ENCODE measurements at regions not wholly inside any gene's neighbourhood (a gene's known extent, or its start where the extent isn't known, plus 50 kb on each side); places are given as distances from the start of the nearest gene placed in this dataset.

DNA sequence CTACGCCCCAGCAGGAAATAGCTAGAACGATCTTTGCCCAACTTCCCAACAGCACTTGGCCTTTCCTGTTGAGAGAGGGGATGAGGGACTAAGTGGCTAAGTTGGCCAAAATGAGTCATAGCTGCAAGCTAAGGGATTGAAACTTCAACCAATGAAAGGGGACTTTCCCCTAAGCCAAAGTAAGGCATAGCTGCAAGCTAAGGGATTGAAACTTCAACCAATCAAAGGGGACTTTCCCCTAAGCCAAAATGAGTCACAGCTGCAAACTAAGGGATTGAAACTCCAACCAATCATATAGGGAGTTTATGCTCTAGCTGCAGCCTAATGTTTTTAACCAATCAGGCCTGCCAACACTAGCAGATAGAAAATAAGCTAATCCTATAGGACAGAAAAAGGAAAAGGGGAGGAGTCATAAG, 100.5 kb upstream of the SSTR1 start:
- Histone ChIP-seq H3K36me3 (no peaks in the 10 kb centered on the region), H3K27ac (no peak overlapping the region), H3K27me3 (no peaks in the 10 kb centered on the region), H3K4me3 (no peak overlapping the region), H3K9me3 (no peaks in the 10 kb centered on the region), H3K4me1 (peaks cover 0 to 20% (median 0%) of the 10 kb centered on the region in 3 donors)
- no peak for DNase-seq
- intact Hi-C loops (cut with DNase I) = no loop called here
- TF ChIP-seq POLR2A (IDR thresholded peaks at IDR 0.05) = no peak
- 67 to 83% methylated on average over 2 of the region's 2 CpGs for WGBS, 2 donors

GRCh38 chr14:38108681-38109080, 99.0 kb upstream of the SSTR1 start:
- H3K36me3 ChIP-seq = no peaks in the 10 kb centered on the region
- H3K9me3 ChIP-seq = no peaks in the 10 kb centered on the region
- H3K27me3 ChIP-seq = no peaks in the 10 kb centered on the region
- TF ChIP-seq POLR2A (IDR thresholded peaks at IDR 0.05) = no peak
- TF ChIP-seq, protein P1, sequence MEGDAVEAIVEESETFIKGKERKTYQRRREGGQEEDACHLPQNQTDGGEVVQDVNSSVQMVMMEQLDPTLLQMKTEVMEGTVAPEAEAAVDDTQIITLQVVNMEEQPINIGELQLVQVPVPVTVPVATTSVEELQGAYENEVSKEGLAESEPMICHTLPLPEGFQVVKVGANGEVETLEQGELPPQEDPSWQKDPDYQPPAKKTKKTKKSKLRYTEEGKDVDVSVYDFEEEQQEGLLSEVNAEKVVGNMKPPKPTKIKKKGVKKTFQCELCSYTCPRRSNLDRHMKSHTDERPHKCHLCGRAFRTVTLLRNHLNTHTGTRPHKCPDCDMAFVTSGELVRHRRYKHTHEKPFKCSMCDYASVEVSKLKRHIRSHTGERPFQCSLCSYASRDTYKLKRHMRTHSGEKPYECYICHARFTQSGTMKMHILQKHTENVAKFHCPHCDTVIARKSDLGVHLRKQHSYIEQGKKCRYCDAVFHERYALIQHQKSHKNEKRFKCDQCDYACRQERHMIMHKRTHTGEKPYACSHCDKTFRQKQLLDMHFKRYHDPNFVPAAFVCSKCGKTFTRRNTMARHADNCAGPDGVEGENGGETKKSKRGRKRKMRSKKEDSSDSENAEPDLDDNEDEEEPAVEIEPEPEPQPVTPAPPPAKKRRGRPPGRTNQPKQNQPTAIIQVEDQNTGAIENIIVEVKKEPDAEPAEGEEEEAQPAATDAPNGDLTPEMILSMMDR (IDR thresholded peaks at IDR 0.05) = no peak
- no peak for DNase-seq
- 59 to 80% methylated on average over 2 of the region's 2 CpGs for WGBS, 2 donors
- H3K4me3 ChIP-seq = no peak overlapping the region
- H3K4me1 ChIP-seq = peaks cover 0 to 20% (median 0%) of the 10 kb centered on the region in 3 donors
- H3K27ac ChIP-seq = no peak overlapping the region
- intact Hi-C loops (cut with DNase I) = no loop called here

DNA sequence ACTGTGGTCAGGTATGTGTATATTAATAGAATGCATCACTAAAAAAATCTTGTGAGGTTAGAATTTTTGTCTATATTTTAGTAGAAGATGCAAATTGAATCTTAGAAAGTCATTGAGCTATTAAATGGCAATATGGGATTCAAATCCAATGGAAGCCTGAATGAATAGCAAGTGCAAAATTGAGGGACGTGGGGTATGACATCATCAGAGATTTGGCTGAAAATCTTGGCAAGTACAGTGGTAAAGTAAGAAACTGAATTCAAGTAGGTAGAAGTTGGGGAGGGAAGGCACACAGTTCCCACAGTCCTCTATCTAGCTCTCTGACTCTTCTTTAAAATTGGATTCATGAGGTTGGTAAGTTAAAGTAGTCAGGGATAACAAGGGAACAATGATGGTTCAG, 97.4 kb upstream of the SSTR1 start:
- no peak for TF ChIP-seq POLR2A (IDR thresholded peaks at IDR 0.05)
- TF ChIP-seq, protein P1 (IDR thresholded peaks at IDR 0.05) = no peak
- intact Hi-C loops (cut with DNase I) = no loop called here
- H3K27me3 ChIP-seq = no peaks in the 10 kb centered on the region

DNA sequence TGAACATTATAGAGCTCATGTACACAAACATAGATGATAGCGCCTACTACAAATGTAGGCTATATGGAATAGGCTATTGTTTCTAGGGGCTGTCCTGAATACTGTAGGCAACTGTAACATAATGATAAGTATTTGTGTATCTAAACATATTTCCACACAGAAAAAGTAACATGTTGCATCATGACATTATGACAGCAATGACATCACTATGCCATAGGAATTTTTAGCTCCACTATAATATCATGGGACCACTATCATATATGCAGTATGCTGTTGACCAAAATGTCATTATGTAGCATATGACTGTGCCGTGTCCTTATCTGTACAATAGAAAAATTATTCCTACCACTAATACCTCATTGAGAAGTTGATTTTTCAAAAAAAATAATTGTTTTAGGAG, 96.7 kb upstream of the SSTR1 start:
- no peaks in the 10 kb centered on the region for H3K36me3 ChIP-seq
- H3K27me3 ChIP-seq = no peaks in the 10 kb centered on the region
- intact Hi-C loops (cut with DNase I) = no loop called here
- 94 to 98% methylated on average over 2 of the region's 2 CpGs for WGBS, 2 donors
- no peaks in the 10 kb centered on the region for H3K4me1 ChIP-seq
- no peak overlapping the region for H3K4me3 ChIP-seq
- H3K27ac ChIP-seq = no peak overlapping the region
- TF ChIP-seq, protein P1 (IDR thresholded peaks at IDR 0.05) = no peak
- TF ChIP-seq POLR2A (IDR thresholded peaks at IDR 0.05) = no peak
- no peaks in the 10 kb centered on the region for H3K9me3 ChIP-seq
- no peak for DNase-seq

More for the DNA sequence above, 97.4 kb upstream of the SSTR1 start:
- no peaks in the 10 kb centered on the region for H3K36me3 ChIP-seq
- no peak overlapping the region for H3K27ac ChIP-seq
- H3K9me3 ChIP-seq = no peaks in the 10 kb centered on the region
- 31 to 47% methylated on average over 1 of the region's 1 CpG for WGBS, 2 donors
- no peak overlapping the region for H3K4me3 ChIP-seq
- no peak for DNase-seq
- peaks cover 0 to 6% (median 0%) of the 10 kb centered on the region in 3 donors for H3K4me1 ChIP-seq

DNA sequence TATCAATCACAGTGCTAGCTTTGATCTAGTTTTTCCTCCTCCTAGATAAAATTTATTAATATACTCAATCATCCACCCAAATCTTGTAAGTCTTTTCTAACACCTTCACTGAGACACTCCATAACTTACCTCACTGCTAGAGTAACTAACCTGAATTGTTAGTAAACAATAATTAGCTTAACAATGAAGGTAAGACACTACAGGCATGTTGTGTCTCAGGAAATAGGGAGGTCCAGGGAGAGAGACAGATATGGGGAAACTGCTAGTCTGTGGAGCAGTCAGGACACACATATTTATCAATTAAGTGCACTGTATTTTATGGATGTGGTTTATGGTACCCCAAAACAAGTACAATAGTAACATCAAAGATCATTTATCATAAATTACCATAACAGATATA, 94.2 kb upstream of the SSTR1 start:
- no peaks in the 10 kb centered on the region for H3K4me1 ChIP-seq
- no peaks in the 10 kb centered on the region for H3K27me3 ChIP-seq
- intact Hi-C loops (cut with DNase I) = no loop called here
- H3K36me3 ChIP-seq = no peaks in the 10 kb centered on the region
- H3K4me3 ChIP-seq = no peak overlapping the region
- DNase-seq = no peak
- TF ChIP-seq, protein P1 (IDR thresholded peaks at IDR 0.05) = no peak
- TF ChIP-seq POLR2A (IDR thresholded peaks at IDR 0.05) = no peak
- H3K27ac ChIP-seq = no peak overlapping the region
- no peaks in the 10 kb centered on the region for H3K9me3 ChIP-seq

- Histone ChIP-seq H3K4me3 (no peak overlapping the region), H3K4me1 (peaks cover 0 to 14% (median 0%) of the 10 kb centered on the region in 3 donors), H3K9me3 (no peaks in the 10 kb centered on the region), H3K27ac (no peak overlapping the region), H3K36me3 (no peaks in the 10 kb centered on the region), H3K27me3 (no peaks in the 10 kb centered on the region)
- TF ChIP-seq, protein P1 (IDR thresholded peaks at IDR 0.05) = no peak
- no peak for TF ChIP-seq POLR2A (IDR thresholded peaks at IDR 0.05)
- no peak for DNase-seq
- intact Hi-C loops (cut with DNase I) = no loop called here
Observed at GRCh38 chr14:38116895-38117294, 90.8 kb upstream of the SSTR1 start.
